OCI-LY7 (cell line): ENCODE measurements at regions not wholly inside any gene's neighbourhood (a gene's known extent, or its start where the extent isn't known, plus 50 kb on each side); places are given as distances from the start of the nearest gene placed in this dataset.

Source experiments
- BruUV-seq: library from RNA; stranded (reverse); fragments of 400-500 nt; replicated peaks from 2 replicates; lab custom pipeline; 2021; lab: Mats Ljungman, UMichigan
- CTCF ChIA-PET: fragments of 300-600 bp; sonication (Branson Sonifier 250); formaldehyde crosslinking; loops from one replicate; lab custom pipeline; 2022; ENCODE audit warnings: antibody characterized with exemption; ENCODE audit not compliant: unreplicated experiment; lab: Charles Lee
- POLR2A ChIA-PET: fragments of 300-600 bp; sonication (Branson Sonifier 250); formaldehyde crosslinking; loops from one replicate; lab custom pipeline; 2022; ENCODE audit warnings: antibody characterized with exemption; lab: Charles Lee
- DNase-seq: peaks from one replicate; pipeline ENCODE4 v3.0.0-alpha.2; 2015; ENCODE audit warnings: low spot score
- H2AFZ ChIP-seq: fragments of 200-600 bp; sonication (generic), shearing (Covaris generic); 2 replicates; pipeline ENCODE4 v1.6.1; 2014; ENCODE audit warnings: mild to moderate bottlenecking, antibody characterized with exemption, low read length, moderate library complexity
- H3K27ac ChIP-seq: fragments of 200-600 bp; sonication (generic); 2 replicates; pipeline ENCODE4 v1.5.1; 2014; ENCODE audit warnings: mixed run types, low read depth, mild to moderate bottlenecking, moderate library complexity, low read length, inconsistent platforms; ENCODE audit not compliant: poor library complexity, severe bottlenecking
- H3K36me3 ChIP-seq: fragments of 200-600 bp; sonication (generic); 2 replicates; pipeline ENCODE4 v1.6.1; 2014; ENCODE audit warnings: mild to moderate bottlenecking, antibody characterized with exemption, low read length, moderate library complexity, mixed read lengths; ENCODE audit not compliant: insufficient read depth
- H3K4me1 ChIP-seq: fragments of 200-600 bp; sonication (generic); 2 replicates; pipeline ENCODE4 v1.5.1; 2014; ENCODE audit warnings: mild to moderate bottlenecking, low read length; ENCODE audit not compliant: insufficient read depth, poor library complexity, severe bottlenecking
- H3K4me2 ChIP-seq: fragments of 200-600 bp; sonication (generic); 2 replicates; pipeline ENCODE4 v1.6.1; 2014; ENCODE audit warnings: mild to moderate bottlenecking, low read length
- H3K4me3 ChIP-seq: fragments of 200-600 bp; sonication (generic); 2 replicates; pipeline ENCODE4 v1.5.1; 2014; ENCODE audit warnings: mild to moderate bottlenecking, low read depth, low read length; ENCODE audit not compliant: poor library complexity, severe bottlenecking
- H3K79me2 ChIP-seq: fragments of 200-600 bp; sonication (generic); 2 replicates; pipeline ENCODE4 v1.6.1; 2016; ENCODE audit warnings: low read depth, mild to moderate bottlenecking, low read length, moderate library complexity, mixed read lengths; ENCODE audit not compliant: insufficient read depth
- H3K9me2 ChIP-seq: fragments of 200-600 bp; sonication (generic); 2 replicates; pipeline ENCODE4 v1.6.1; 2016; ENCODE audit warnings: mild to moderate bottlenecking, low read length, mixed read lengths; ENCODE audit not compliant: insufficient read depth
- H3K9me3 ChIP-seq: fragments of 200-600 bp; sonication (generic); 2 replicates; pipeline ENCODE4 v1.6.1; 2014; ENCODE audit warnings: mild to moderate bottlenecking, mixed run types, low read length, mixed read lengths
- H4K20me1 ChIP-seq: fragments of 200-600 bp; sonication (generic); 2 replicates; pipeline ENCODE4 v1.6.1; 2014; ENCODE audit warnings: mild to moderate bottlenecking, antibody characterized with exemption, low read length, moderate library complexity, mixed read lengths; ENCODE audit not compliant: insufficient read depth
- EZH2phosphoT487 ChIP-seq: fragments of 200-600 bp; sonication (generic); IDR thresholded peaks from 2 replicates; pipeline ENCODE4 v1.6.1; 2018; ENCODE audit warnings: low read depth, borderline replicate concordance, mild to moderate bottlenecking, mixed run types, antibody characterized with exemption, low read length, moderate library complexity, mixed read lengths
- intact Hi-C: fragments of 100-400 bp; cut with micrococcal nuclease; formaldehyde crosslinking; loops from one replicate; pipeline ENCODE4 v1.10.0; 2022; ENCODE audit not compliant: unreplicated experiment
- TF ChIP-seq, protein P1 (sequence below): fragments of 200-600 bp; sonication (generic); conservative IDR thresholded peaks from 2 replicates; pipeline ENCODE4 v1.5.1; 2014; ENCODE audit warnings: mild to moderate bottlenecking, antibody characterized with exemption, low read length, moderate library complexity, mixed read lengths

DNA sequence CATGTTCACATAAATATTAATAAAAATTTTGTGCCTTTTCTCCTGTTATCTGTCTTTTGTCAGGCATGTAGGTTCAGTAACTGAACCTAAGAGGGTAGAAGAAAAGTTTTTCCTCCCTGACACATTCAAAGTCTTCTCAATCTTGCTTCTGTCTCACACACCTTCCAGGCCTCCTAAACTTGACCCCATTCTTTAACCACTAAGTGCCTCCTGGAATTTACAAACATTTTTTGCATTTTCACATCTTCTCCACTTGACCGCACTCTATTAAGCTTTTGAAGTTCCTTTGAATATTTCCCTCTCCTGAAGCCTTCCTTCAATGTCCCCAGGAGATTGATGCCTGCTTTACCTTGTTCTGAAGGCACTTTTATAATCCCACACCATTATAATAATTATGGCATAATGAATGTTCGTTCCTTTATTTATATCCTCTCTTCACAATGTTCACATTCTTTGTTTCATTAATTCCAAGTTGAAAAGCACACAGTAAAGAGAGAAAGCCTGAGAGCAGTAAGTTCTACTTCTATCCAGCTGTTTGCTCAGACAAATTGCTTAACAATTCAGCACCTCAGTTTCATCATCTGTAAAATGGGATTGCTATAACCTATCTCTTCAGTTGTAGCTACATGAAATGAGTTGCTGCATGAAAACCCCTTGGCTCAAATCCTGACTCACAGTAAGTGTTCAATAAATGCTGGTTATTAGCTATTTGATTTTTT lies 184.8 kb upstream of the KLHL29 start:
- intact Hi-C loops: no loop called here
- BruUV-seq: no TSS peak

DNA sequence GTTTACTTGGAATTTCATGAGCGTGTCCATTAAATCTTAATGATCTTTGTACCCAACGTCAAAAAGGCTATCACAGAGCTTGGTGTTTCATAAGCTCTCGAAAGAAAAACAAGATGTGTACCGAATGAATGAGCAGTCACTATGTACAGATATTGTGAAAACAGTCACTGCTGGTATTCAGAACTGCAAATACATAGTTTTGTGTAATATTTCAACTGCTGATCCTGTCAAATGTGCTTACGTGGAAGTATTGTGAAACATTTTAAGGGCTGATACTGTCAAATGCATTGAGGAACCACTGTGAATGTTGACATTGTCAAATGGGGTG lies 184.2 kb upstream of the KLHL29 start:
- no peaks in the 10 kb centered on the region for H3K4me1 ChIP-seq
- CTCF ChIA-PET: no interaction called here
- H3K79me2 ChIP-seq: no peaks in the 10 kb centered on the region
- POLR2A ChIA-PET: interaction anchor here (0.6 kb wide), 1 partner anchor 805 kb away, joined by 4 read pairs; no protein-coding TSS in a partner anchor
- H2AFZ ChIP-seq: no peak overlapping the region
- TF ChIP-seq, protein P1, sequence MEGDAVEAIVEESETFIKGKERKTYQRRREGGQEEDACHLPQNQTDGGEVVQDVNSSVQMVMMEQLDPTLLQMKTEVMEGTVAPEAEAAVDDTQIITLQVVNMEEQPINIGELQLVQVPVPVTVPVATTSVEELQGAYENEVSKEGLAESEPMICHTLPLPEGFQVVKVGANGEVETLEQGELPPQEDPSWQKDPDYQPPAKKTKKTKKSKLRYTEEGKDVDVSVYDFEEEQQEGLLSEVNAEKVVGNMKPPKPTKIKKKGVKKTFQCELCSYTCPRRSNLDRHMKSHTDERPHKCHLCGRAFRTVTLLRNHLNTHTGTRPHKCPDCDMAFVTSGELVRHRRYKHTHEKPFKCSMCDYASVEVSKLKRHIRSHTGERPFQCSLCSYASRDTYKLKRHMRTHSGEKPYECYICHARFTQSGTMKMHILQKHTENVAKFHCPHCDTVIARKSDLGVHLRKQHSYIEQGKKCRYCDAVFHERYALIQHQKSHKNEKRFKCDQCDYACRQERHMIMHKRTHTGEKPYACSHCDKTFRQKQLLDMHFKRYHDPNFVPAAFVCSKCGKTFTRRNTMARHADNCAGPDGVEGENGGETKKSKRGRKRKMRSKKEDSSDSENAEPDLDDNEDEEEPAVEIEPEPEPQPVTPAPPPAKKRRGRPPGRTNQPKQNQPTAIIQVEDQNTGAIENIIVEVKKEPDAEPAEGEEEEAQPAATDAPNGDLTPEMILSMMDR: no peak
- TF ChIP-seq EZH2phosphoT487: no peak
- no peak overlapping the region for H3K4me3 ChIP-seq
- no peak for DNase-seq
- no peaks in the 10 kb centered on the region for H4K20me1 ChIP-seq
- H3K4me2 ChIP-seq: no peak overlapping the region
- intact Hi-C loops: no loop called here
- BruUV-seq: no TSS peak
- no peaks in the 10 kb centered on the region for H3K36me3 ChIP-seq
- H3K27ac ChIP-seq: no peak overlapping the region
- H3K9me3 ChIP-seq: no peaks in the 10 kb centered on the region
- no peaks in the 10 kb centered on the region for H3K9me2 ChIP-seq

More for the DNA sequence above, 184.8 kb upstream of the KLHL29 start:
- Histone ChIP-seq H3K4me2 (no peak overlapping the region), H3K27ac (no peak overlapping the region), H3K9me2 (no peaks in the 10 kb centered on the region), H3K36me3 (no peaks in the 10 kb centered on the region), H2AFZ (no peak overlapping the region), H3K4me3 (no peak overlapping the region), H4K20me1 (no peaks in the 10 kb centered on the region), H3K79me2 (no peaks in the 10 kb centered on the region), H3K4me1 (no peaks in the 10 kb centered on the region), H3K9me3 (no peaks in the 10 kb centered on the region)
- DNase-seq: no peak
- TF ChIP-seq EZH2phosphoT487: no peak
- TF ChIP-seq, protein P1: no peak
- CTCF ChIA-PET: no interaction called here
- POLR2A ChIA-PET: interaction anchor here (0.6 kb wide), 1 partner anchor 806 kb away, joined by 4 read pairs; no protein-coding TSS in a partner anchor

DNA sequence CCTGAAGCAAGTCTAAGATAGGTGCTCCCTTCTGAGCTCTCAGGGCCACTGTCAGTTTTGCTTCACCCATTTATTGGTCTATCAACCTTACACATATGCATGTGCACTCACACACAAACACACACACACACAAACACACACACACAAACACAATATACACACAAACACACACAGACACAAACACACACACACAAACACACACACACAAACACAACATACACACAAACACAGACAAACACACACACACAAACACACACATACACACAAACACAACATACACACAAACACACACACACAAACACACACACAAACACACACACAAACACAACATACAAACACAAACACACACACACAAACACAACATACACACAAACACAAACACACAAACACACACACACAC lies 181.6 kb upstream of the KLHL29 start:
- Histone ChIP-seq H3K9me2 (no peaks in the 10 kb centered on the region), H3K4me1 (no peaks in the 10 kb centered on the region), H2AFZ (no peak overlapping the region), H3K79me2 (no peaks in the 10 kb centered on the region), H3K4me3 (no peak overlapping the region), H3K27ac (no peak overlapping the region), H3K36me3 (no peaks in the 10 kb centered on the region), H3K4me2 (no peak overlapping the region), H3K9me3 (no peaks in the 10 kb centered on the region), H4K20me1 (no peaks in the 10 kb centered on the region)
- no peak for DNase-seq
- ChIA-PET POLR2A (interaction anchor here (0.6 kb wide), 1 partner anchor 21 kb away, joined by 3 read pairs; no protein-coding TSS in a partner anchor), CTCF (interaction anchor here (0.7 kb wide), 1 partner anchor 190 kb away, joined by 3 read pairs; no protein-coding TSS in a partner anchor)
- no TSS peak for BruUV-seq
- TF ChIP-seq, protein P1: no peak
- TF ChIP-seq EZH2phosphoT487: no peak
- intact Hi-C loops: no loop called here
